ENCODE measurements at regions not wholly inside any gene's neighbourhood (a gene's known extent, or its start where the extent isn't known, plus 50 kb on each side); places are given as distances from the start of the nearest gene placed in this dataset.

DNA sequence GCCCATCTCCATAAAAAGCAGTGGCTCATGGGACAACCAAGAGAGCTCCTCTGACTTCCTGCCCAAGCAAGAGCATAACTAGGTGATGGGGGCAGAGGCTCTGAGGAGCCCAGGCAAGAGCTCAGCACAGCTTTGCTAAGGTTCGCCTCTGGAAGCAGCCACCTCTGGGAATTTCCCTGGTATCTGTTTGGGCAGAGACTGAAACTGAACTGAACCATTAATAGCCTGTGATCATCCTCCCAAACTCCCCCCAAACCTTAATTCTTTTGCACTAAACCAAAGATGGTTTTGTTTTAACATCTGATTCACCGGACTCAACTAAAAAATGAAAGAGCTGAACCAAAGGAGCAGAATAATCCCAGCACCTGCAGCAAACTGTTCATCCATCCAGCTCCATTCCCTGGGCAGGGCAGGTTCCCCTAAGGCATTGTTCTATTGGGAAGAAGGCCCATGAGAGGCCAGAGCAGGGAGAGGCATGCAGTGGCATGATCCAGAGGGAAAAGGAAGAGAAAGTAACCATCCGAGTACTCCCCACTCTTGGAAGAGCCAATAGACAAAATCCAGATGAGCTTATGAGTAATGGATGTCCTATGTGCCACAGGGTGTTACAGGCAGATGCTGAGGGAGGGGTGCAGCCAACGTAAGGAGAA is 77.8 kb upstream of the KAZN start:
- DNase-seq (ENCODE audit: low spot score): peak; percentile 54
- H3K4me3 ChIP-seq: no peak overlapping the region
- peak overlapping the region in 1 of 2 donors; percentile 54 for H3K27ac ChIP-seq
- TF ChIP-seq, protein P1, sequence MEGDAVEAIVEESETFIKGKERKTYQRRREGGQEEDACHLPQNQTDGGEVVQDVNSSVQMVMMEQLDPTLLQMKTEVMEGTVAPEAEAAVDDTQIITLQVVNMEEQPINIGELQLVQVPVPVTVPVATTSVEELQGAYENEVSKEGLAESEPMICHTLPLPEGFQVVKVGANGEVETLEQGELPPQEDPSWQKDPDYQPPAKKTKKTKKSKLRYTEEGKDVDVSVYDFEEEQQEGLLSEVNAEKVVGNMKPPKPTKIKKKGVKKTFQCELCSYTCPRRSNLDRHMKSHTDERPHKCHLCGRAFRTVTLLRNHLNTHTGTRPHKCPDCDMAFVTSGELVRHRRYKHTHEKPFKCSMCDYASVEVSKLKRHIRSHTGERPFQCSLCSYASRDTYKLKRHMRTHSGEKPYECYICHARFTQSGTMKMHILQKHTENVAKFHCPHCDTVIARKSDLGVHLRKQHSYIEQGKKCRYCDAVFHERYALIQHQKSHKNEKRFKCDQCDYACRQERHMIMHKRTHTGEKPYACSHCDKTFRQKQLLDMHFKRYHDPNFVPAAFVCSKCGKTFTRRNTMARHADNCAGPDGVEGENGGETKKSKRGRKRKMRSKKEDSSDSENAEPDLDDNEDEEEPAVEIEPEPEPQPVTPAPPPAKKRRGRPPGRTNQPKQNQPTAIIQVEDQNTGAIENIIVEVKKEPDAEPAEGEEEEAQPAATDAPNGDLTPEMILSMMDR (IDR thresholded peaks at IDR 0.05): no peak

DNA sequence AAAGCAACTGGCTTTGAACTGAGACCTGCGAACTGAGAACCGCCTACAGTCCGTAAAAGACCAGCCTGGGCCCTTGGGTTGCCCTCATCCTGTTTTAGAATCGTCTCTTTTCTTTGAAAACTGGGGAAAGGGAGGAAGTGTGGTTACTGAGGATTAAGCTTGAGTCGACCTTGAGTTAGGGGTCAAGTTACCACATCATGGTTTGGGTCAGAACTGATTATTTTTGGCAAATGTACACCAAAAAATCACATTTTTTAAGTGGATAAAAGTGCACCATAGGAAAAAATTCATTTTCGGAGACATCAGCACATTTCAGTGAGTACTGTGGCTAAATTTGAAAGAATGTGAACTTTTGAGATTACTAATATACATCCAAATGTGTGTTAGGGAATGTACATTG is 76.9 kb upstream of the KAZN start:
- Histone ChIP-seq H3K27ac (peak overlapping the region in 1 of 2 donors; percentile 46), H3K4me3 (no peak overlapping the region)
- TF ChIP-seq, protein P1 (IDR thresholded peaks at IDR 0.05): no peak
- DNase-seq (ENCODE audit: low spot score): peak; percentile 36

DNA sequence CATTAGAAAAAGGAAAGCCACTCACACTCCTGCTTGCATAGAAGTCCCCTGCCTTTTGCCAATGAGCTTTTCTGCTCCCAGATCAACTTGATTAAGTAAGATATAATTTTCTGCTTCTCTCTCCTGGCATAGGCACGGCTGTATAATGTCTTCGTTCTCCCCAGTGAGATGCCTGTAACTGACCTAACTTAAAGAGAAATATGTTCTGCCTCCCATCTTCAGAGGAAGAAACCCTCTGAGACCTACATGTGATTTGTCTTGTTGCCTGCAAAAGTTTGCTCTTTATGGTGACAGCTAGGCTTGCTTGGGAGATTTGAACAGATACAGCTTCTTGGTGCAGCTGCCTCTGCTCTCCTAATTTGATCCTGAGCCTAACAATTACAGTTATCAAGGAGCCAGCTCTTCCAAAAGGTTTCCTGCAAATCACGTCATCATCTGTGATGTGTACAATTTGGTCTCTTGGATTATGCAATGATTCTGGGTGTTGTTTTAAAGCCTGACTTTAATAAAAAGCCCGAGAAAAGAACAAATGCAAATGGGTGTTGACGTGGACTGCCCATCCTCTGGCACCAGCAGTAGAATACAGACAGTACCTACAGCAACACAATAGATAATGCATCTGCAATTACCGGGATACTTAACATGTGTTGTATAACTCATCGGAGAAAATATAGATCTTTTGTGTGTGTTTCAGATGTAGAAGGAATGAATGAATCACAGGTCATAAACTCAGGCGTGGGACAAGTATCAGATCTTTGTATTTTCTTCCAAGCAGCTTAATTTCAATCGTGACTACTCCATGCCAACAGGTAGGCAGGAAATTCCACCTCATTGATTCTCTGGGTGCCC is 76.2 kb upstream of the KAZN start:
- TF ChIP-seq, protein P1 (IDR thresholded peaks at IDR 0.05): no peak
- DNase-seq (ENCODE audit: low spot score): peak; percentile 38
- Histone ChIP-seq H3K27ac (peak overlapping the region; percentile 27 to 76), H3K4me3 (no peak overlapping the region)

DNA sequence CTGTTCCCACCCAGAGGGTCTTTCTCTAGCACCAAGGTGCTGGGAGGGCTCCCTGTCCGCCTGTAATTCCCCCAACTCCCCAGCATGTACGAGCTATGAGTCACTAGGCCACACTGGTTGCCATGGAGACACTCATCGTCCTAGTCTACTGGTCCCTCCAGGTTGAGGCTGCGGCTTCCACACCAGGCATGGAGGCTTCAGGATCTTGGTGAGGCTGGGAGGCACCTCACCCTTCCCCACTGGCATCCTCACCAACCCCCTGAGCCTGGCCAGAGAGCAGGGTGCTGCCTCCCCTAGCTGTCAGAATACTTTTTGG is 75.6 kb upstream of the KAZN start:
- peak overlapping the region; percentile 27 to 76 for H3K27ac ChIP-seq
- TF ChIP-seq, protein P1 (IDR thresholded peaks at IDR 0.05): no peak
- H3K4me3 ChIP-seq: no peak overlapping the region
- DNase-seq (ENCODE audit: low spot score): peak; percentile 77

DNA sequence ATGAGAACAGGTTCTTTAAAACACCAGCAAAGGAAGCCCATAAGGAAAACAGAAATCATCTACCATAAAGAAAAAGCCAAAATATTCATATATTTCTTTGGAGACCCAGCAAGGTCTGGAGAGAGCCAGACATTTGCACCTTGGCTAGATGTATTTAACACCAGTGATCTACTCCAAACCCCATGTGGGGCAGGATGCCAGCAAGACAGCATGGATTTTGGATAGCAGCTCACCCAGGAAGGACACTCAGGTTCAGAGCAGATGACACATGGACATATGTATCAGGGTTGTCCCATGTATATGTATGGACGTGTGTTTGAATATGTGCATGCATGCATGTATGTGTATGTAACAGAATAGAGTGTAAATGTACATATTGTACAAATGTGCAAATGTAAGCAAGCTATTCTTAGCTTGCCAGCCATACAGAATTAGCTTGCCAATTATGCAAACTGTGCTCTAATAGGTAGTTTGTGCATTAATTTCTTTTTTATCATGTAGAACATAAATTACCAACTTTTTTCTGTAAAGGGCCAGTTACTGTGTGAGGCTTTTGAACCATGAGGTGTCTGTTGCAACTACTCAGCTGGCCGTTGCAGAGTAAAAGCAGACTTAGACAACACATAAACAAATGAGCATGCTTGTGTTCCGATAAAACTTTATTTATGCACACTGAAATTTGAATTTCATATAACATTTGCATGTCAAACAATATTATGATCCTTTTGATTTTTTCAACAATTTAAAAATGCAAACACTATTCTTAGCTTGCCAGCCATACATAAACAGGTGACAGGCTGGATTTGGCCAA is 73.5 kb upstream of the KAZN start:
- no peak overlapping the region for H3K27ac ChIP-seq
- peak; percentile 9 for DNase-seq (ENCODE audit: low spot score)
- H3K4me3 ChIP-seq: no peak overlapping the region
- TF ChIP-seq, protein P1 (IDR thresholded peaks at IDR 0.05): no peak

DNA sequence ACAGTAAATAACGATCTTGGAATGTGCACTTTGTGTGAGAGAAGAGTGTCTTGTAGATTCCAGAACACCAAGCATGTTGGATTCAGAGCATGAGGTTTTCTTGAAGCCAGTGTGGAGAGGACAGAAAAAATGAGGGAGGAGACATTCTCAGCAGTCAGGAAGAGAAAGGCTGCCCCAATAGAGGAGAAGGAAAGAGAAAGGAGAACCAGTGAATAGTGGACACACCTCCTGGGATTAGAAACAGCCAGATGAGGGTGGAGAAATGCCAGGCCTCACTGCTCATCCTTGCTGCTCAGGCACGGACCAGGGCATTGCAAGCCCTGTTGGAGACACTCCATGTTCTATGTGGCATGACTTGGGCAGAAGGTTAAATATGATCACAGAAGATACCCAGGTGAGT is 69.0 kb upstream of the KAZN start:
- no peak overlapping the region for H3K27ac ChIP-seq
- H3K4me3 ChIP-seq: no peak overlapping the region
- DNase-seq (ENCODE audit: low spot score): no peak
- TF ChIP-seq, protein P1 (IDR thresholded peaks at IDR 0.05): no peak
